Hepatocyte (in vitro differentiated cells): ENCODE measurements at regions not wholly inside any gene's neighbourhood (a gene's known extent, or its start where the extent isn't known, plus 50 kb on each side); places are given as distances from the start of the nearest gene placed in this dataset.

Experiments
- EZH2 ChIP-seq: fragments of 200-600 bp; sonication (generic); IDR thresholded peaks from 2 replicates; pipeline ENCODE4 v1.6.1; 2016; ENCODE audit warnings: antibody characterized with exemption, mild to moderate bottlenecking, borderline replicate concordance
- TF ChIP-seq, protein P1 (sequence below): fragments of 200-600 bp; sonication (generic); IDR thresholded peaks from 2 replicates; pipeline ENCODE4 v1.5.1; 2016; ENCODE audit warnings: antibody characterized with exemption, mild to moderate bottlenecking; ENCODE audit not compliant: poor library complexity

DNA sequence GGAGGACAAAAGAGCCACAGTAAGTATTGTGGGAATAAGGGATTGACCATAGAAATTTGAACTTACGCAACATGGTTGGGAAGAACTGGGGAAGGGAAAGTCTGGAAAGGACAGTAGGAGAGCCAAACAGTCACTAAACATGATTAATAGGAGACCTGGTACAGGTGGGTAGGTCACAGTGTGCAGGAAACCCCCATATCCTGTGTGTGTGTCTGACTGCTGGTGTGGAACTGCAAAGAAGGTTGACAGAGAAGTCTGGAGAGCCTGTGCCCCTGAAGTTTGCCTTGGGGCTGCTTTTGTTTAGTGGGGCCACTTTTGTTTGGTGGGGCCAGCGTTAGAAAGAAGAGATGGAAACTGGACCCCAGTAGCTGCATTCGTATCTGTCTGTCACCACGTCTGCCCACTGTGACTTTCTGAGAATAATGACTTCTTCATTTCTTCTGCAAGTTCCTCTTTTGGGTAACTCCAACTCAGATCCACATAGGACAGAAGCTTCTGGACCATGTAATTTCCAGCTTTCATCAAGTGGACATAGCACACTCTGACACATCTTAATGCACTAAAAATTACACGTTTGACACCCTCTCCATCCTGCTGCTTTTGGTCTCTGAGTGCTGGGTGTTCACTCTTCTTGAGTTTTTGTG, 126.8 kb upstream of the RAG2 start:
- TF ChIP-seq EZH2, result no peak
- TF ChIP-seq, protein P1, sequence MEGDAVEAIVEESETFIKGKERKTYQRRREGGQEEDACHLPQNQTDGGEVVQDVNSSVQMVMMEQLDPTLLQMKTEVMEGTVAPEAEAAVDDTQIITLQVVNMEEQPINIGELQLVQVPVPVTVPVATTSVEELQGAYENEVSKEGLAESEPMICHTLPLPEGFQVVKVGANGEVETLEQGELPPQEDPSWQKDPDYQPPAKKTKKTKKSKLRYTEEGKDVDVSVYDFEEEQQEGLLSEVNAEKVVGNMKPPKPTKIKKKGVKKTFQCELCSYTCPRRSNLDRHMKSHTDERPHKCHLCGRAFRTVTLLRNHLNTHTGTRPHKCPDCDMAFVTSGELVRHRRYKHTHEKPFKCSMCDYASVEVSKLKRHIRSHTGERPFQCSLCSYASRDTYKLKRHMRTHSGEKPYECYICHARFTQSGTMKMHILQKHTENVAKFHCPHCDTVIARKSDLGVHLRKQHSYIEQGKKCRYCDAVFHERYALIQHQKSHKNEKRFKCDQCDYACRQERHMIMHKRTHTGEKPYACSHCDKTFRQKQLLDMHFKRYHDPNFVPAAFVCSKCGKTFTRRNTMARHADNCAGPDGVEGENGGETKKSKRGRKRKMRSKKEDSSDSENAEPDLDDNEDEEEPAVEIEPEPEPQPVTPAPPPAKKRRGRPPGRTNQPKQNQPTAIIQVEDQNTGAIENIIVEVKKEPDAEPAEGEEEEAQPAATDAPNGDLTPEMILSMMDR, result no peak
